ENCODE measurements at regions not wholly inside any gene's neighbourhood (a gene's known extent, or its start where the extent isn't known, plus 50 kb on each side); places are given as distances from the start of the nearest gene placed in this dataset.

DNA sequence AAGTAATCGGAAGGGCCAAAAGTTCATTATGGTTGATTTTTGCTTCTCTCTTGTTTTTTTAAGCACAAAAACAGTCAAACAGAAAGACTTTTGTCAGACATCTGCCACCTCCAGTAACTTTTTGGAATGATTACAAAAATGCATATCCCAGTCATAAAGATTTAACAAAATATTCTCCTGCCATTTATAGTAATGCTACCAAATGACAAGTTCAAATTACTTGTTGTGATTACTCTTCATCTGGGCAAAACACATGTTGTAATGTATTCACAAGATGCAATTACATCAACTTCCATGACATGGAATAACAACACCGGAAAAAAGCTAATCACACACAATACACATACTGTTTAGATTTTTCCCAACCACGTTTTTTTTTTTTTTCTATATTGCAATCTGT, 1017.5 kb upstream of the TENM4 start:
- 72% methylated on average over 3 of the region's 3 CpGs for WGBS
- TF ChIP-seq GABPA (IDR thresholded peaks at IDR 0.05 in 1 of 2, conservative IDR thresholded peaks at IDR 0.05 in 1 of 2) (no peak), HNF4A (conservative IDR thresholded peaks at IDR 0.05) (no peak), EGR1 (IDR thresholded peaks at IDR 0.05; ENCODE audit: low read depth in 2 of 2) (no peak), FOXA2 (IDR thresholded peaks at IDR 0.05) (no peak), CTCF (IDR thresholded peaks at IDR 0.05; ENCODE audit: low read depth, low read length, missing input control) (no peak), ATF3 (IDR thresholded peaks at IDR 0.05) (no peak), TAF1 (conservative IDR thresholded peaks at IDR 0.05) (no peak), RXRA (IDR thresholded peaks at IDR 0.05) (no peak), SP1 (IDR thresholded peaks at IDR 0.05) (no peak), JUND (IDR thresholded peaks at IDR 0.05) (no peak), YY1 (IDR thresholded peaks at IDR 0.05) (no peak), NR2F2 (IDR thresholded peaks at IDR 0.05) (no peak), ZBTB33 (IDR thresholded peaks at IDR 0.05) (no peak)
- TF ChIP-seq, protein P1, sequence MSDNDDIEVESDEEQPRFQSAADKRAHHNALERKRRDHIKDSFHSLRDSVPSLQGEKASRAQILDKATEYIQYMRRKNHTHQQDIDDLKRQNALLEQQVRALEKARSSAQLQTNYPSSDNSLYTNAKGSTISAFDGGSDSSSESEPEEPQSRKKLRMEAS (IDR thresholded peaks at IDR 0.05) = no peak

GRCh38 chr11:80457823-80458222, 1017.0 kb upstream of the TENM4 start:
- Histone ChIP-seq H3K9me3 (ENCODE audit: control insufficient read depth in 4 of 4, low read length in 3 of 4) (no peaks in the 10 kb centered on the region), H3K27me3 (ENCODE audit: control insufficient read depth in 4 of 4, insufficient read depth in 4 of 4, low read length in 3 of 4) (no peaks in the 10 kb centered on the region), H3K36me3 (ENCODE audit: control insufficient read depth in 4 of 4, insufficient read depth in 3 of 4, low read depth in 1 of 4, low read length in 3 of 4) (no peaks in the 10 kb centered on the region), H3K4me1 (ENCODE audit: control insufficient read depth in 4 of 4, insufficient read depth in 4 of 4, low read length in 3 of 4) (no peaks in the 10 kb centered on the region), H3K4me3 (ENCODE audit: low read depth in 1 of 3, low read length in 3 of 3) (no peak overlapping the region), H3K27ac (ENCODE audit: low read depth in 1 of 2, low read length in 2 of 2) (no peak overlapping the region), H3K9ac (ENCODE audit: low read depth in 1 of 2, low read length in 2 of 2) (no peak overlapping the region)
- WGBS = 79% methylated on average over 2 of the region's 2 CpGs
- DNase-seq (ENCODE audit: low spot score) = no peak
- TF ChIP-seq TAF1 (conservative IDR thresholded peaks at IDR 0.05) (no peak), SP1 (IDR thresholded peaks at IDR 0.05) (no peak), EGR1 (IDR thresholded peaks at IDR 0.05; ENCODE audit: low read depth in 2 of 2) (no peak), RAD21 (IDR thresholded peaks at IDR 0.05) (no peak), NR2F2 (IDR thresholded peaks at IDR 0.05) (no peak), RXRA (IDR thresholded peaks at IDR 0.05) (no peak), FOXA2 (IDR thresholded peaks at IDR 0.05) (no peak), HNF4A (conservative IDR thresholded peaks at IDR 0.05) (no peak), GABPA (IDR thresholded peaks at IDR 0.05 in 1 of 2, conservative IDR thresholded peaks at IDR 0.05 in 1 of 2) (no peak), ATF3 (IDR thresholded peaks at IDR 0.05) (no peak), FOXA1 (IDR thresholded peaks at IDR 0.05) (no peak), HNF4G (IDR thresholded peaks at IDR 0.05) (no peak), CTCF (IDR thresholded peaks at IDR 0.05; ENCODE audit: low read depth, low read length, missing input control) (no peak), ZBTB33 (IDR thresholded peaks at IDR 0.05) (no peak), JUND (IDR thresholded peaks at IDR 0.05) (no peak), YY1 (IDR thresholded peaks at IDR 0.05) (no peak)
- TF ChIP-seq, protein P1 (IDR thresholded peaks at IDR 0.05) = no peak
- TF ChIP-seq, protein P2, sequence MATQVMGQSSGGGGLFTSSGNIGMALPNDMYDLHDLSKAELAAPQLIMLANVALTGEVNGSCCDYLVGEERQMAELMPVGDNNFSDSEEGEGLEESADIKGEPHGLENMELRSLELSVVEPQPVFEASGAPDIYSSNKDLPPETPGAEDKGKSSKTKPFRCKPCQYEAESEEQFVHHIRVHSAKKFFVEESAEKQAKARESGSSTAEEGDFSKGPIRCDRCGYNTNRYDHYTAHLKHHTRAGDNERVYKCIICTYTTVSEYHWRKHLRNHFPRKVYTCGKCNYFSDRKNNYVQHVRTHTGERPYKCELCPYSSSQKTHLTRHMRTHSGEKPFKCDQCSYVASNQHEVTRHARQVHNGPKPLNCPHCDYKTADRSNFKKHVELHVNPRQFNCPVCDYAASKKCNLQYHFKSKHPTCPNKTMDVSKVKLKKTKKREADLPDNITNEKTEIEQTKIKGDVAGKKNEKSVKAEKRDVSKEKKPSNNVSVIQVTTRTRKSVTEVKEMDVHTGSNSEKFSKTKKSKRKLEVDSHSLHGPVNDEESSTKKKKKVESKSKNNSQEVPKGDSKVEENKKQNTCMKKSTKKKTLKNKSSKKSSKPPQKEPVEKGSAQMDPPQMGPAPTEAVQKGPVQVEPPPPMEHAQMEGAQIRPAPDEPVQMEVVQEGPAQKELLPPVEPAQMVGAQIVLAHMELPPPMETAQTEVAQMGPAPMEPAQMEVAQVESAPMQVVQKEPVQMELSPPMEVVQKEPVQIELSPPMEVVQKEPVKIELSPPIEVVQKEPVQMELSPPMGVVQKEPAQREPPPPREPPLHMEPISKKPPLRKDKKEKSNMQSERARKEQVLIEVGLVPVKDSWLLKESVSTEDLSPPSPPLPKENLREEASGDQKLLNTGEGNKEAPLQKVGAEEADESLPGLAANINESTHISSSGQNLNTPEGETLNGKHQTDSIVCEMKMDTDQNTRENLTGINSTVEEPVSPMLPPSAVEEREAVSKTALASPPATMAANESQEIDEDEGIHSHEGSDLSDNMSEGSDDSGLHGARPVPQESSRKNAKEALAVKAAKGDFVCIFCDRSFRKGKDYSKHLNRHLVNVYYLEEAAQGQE (IDR thresholded peaks at IDR 0.05) = no peak

More for the DNA sequence above, 1017.5 kb upstream of the TENM4 start:
- H3K9me3 ChIP-seq (ENCODE audit: control insufficient read depth in 4 of 4, low read length in 3 of 4) = no peaks in the 10 kb centered on the region
- DNase-seq (ENCODE audit: low spot score) = no peak
- H3K27ac ChIP-seq (ENCODE audit: low read depth in 1 of 2, low read length in 2 of 2) = no peak overlapping the region
- H3K27me3 ChIP-seq (ENCODE audit: control insufficient read depth in 4 of 4, insufficient read depth in 4 of 4, low read length in 3 of 4) = no peaks in the 10 kb centered on the region
- H3K4me3 ChIP-seq (ENCODE audit: low read depth in 1 of 3, low read length in 3 of 3) = no peak overlapping the region
- no peaks in the 10 kb centered on the region for H3K4me1 ChIP-seq (ENCODE audit: control insufficient read depth in 4 of 4, insufficient read depth in 4 of 4, low read length in 3 of 4)
- no peaks in the 10 kb centered on the region for H3K36me3 ChIP-seq (ENCODE audit: control insufficient read depth in 4 of 4, insufficient read depth in 3 of 4, low read depth in 1 of 4, low read length in 3 of 4)
- H3K9ac ChIP-seq (ENCODE audit: low read depth in 1 of 2, low read length in 2 of 2) = no peak overlapping the region

Measured in liver (tissue), 8 donors.